ENCODE measurements at regions not wholly inside any gene's neighbourhood (a gene's known extent, or its start where the extent isn't known, plus 50 kb on each side); places are given as distances from the start of the nearest gene placed in this dataset.

GRCh38 chr10:36345175-36345533 is 703.1 kb upstream of the FZD8 start:
- H2BK5ac ChIP-seq (ENCODE audit: low read depth, low read length) = no peak overlapping the region
- WGBS, 2 experiments (ENCODE audit: extremely low coverage in 1 of 2, insufficient coverage in 1 of 2, insufficient read length in 1 of 2, insufficient replicate concordance in 2 of 2, low coverage in 1 of 2, low lambda C conversion rate in 2 of 2, missing lambda C conversion rate in 1 of 2) = 88% methylated on average over 1 of the region's 1 CpG; no CpG with 5 or more reads in 1 of the 2 experiments
- H4K91ac ChIP-seq (replicated peaks; ENCODE audit: insufficient read length, low read length) = no peak overlapping the region
- no peaks in the 10 kb centered on the region for H3K23me2 ChIP-seq (ENCODE audit: low read depth, low read length)
- H2BK12ac ChIP-seq (ENCODE audit: low read depth, low read length) = no peak overlapping the region
- no peak overlapping the region for H3K4me2 ChIP-seq (ENCODE audit: insufficient read depth in 1 of 2, low read depth in 2 of 2, low read length in 2 of 2)
- H3K79me2 ChIP-seq (ENCODE audit: control insufficient read depth in 1 of 2, insufficient read depth in 2 of 2, low read length in 2 of 2) = no peaks in the 10 kb centered on the region
- CTCF ChIA-PET (ENCODE audit: partially characterized antibody) = no interaction called here
- TF ChIP-seq EP300 (IDR thresholded peaks at IDR 0.05; ENCODE audit: borderline replicate concordance in 1 of 2, low read depth in 2 of 2, low read length in 2 of 2) = no peak
- no peak for TF ChIP-seq CHD2 (IDR thresholded peaks at IDR 0.05; ENCODE audit: low read length)
- TF ChIP-seq KDM4A (IDR thresholded peaks at IDR 0.05; ENCODE audit: low read depth, low read length, severe bottlenecking) = no peak
- TF ChIP-seq BCL11A (IDR thresholded peaks at IDR 0.05; ENCODE audit: low read depth in 2 of 2, low read length in 2 of 2) = no peak
- no peak for TF ChIP-seq TEAD4 (IDR thresholded peaks at IDR 0.05; ENCODE audit: low read depth, low read length)
- TF ChIP-seq USF2 (IDR thresholded peaks at IDR 0.05; ENCODE audit: low read length) = no peak
- TF ChIP-seq POU5F1 (IDR thresholded peaks at IDR 0.05; ENCODE audit: low read depth, low read length) = no peak
- no peak for TF ChIP-seq TCF12 (IDR thresholded peaks at IDR 0.05; ENCODE audit: low read depth, low read length)
- TF ChIP-seq YY1 (IDR thresholded peaks at IDR 0.05; ENCODE audit: low read depth, low read length) = no peak
- no peak for TF ChIP-seq GTF2F1 (IDR thresholded peaks at IDR 0.05; ENCODE audit: borderline replicate concordance, low read depth, low read length)
- H3K9me3 ChIP-seq (ENCODE audit: insufficient read depth in 2 of 2, low read depth in 1 of 2, low read length in 1 of 2) = no peaks in the 10 kb centered on the region
- no peaks in the 10 kb centered on the region for H3K27me3 ChIP-seq (replicated peaks in 1 of 4; ENCODE audit: control insufficient read depth in 3 of 4, extremely low read depth in 1 of 4, insufficient read depth in 3 of 4, low read length in 3 of 4)
- no peaks in the 10 kb centered on the region for H3K79me1 ChIP-seq (ENCODE audit: low read depth, low read length)
- DNase-seq (ENCODE audit: low read depth in 1 of 2, low spot score in 2 of 2) = no peak
- no peak overlapping the region for H2AK5ac ChIP-seq (ENCODE audit: low read depth, low read length)
- no peaks in the 10 kb centered on the region for H4K20me1 ChIP-seq (replicated peaks in 1 of 2; ENCODE audit: control insufficient read depth in 1 of 2, insufficient read depth in 2 of 2, low read length in 2 of 2)
- H3K4me3 ChIP-seq (ENCODE audit: extremely low read depth in 1 of 4, insufficient read depth in 2 of 4, low read depth in 3 of 4, low read length in 4 of 4) = no peak overlapping the region
- no peak overlapping the region for H2BK120ac ChIP-seq (replicated peaks; ENCODE audit: low read depth, low read length)
- H2BK20ac ChIP-seq (ENCODE audit: low read length) = no peak overlapping the region
- H4K5ac ChIP-seq (ENCODE audit: insufficient read length, low read depth, low read length) = no peak overlapping the region
- no peak overlapping the region for H3K27ac ChIP-seq (ENCODE audit: low read depth, low read length)
- H3K9ac ChIP-seq (replicated peaks in 1 of 4; ENCODE audit: extremely low read depth in 1 of 4, low read depth in 3 of 4, low read length in 3 of 4) = no peak overlapping the region
- H3K56ac ChIP-seq (replicated peaks; ENCODE audit: insufficient read length, low read depth, low read length) = no peak overlapping the region
- no peak overlapping the region for H3K14ac ChIP-seq (ENCODE audit: insufficient read length)
- no peak overlapping the region for H4K8ac ChIP-seq (ENCODE audit: extremely low read depth, insufficient read depth, low read length)
- no peak for FAIRE-seq
- no peaks in the 10 kb centered on the region for H3K4me1 ChIP-seq (replicated peaks in 1 of 4; ENCODE audit: control insufficient read depth in 3 of 4, insufficient read depth in 4 of 4, low read length in 3 of 4)
- no peak overlapping the region for H3K18ac ChIP-seq (ENCODE audit: extremely low read depth, low read length)
- H2BK15ac ChIP-seq (ENCODE audit: low read length) = no peak overlapping the region
- H3K23ac ChIP-seq (ENCODE audit: insufficient read length) = no peak overlapping the region
- H3K4ac ChIP-seq (replicated peaks; ENCODE audit: insufficient read length, low read depth, low read length) = no peak overlapping the region
- H2AFZ ChIP-seq (ENCODE audit: low read length) = no peak overlapping the region
- no peaks in the 10 kb centered on the region for H3K36me3 ChIP-seq (ENCODE audit: control insufficient read depth in 2 of 4, insufficient read depth in 4 of 4, low read length in 3 of 4)
- POLR2A ChIA-PET (ENCODE audit: partially characterized antibody) = no interaction called here
